Memory B cell (primary cell): ENCODE measurements at regions not wholly inside any gene's neighbourhood (a gene's known extent, or its start where the extent isn't known, plus 50 kb on each side); places are given as distances from the start of the nearest gene placed in this dataset.
A peak's percentile ranks its signal among the peaks of the same experiment; 100 is the strongest.
"Not testable (repeated sequence)": the region's sequence is repeated elsewhere in the genome, so short reads cannot be mapped to it uniquely, and the experiment has no call there.

Experiments
- ATAC-seq: fragments of 150-1000 bp; cut with Tn5 transposase; 2 replicates; pipeline ENCODE4 v1.10.0; 2021; ENCODE audit warnings: low read depth, mild to moderate bottlenecking, moderate library complexity
- DNase-seq, 2 donors: peaks; one replicate each; pipeline ENCODE4 v3.0.0; 2022; ENCODE audit warnings: low spot score in 2 of 2
- H3K27ac Mint-ChIP-seq: one replicate; pipeline ENCODE4 v1.8.0; 2022; ENCODE audit warnings: mild to moderate bottlenecking, moderate library complexity, mixed read lengths
- H3K27me3 Mint-ChIP-seq: one replicate; pipeline ENCODE4 v1.8.0; 2022; ENCODE audit warnings: mixed read lengths
- H3K36me3 Mint-ChIP-seq: one replicate; pipeline ENCODE4 v1.8.0; 2022; ENCODE audit warnings: mild to moderate bottlenecking, mixed read lengths
- H3K4me1 Mint-ChIP-seq: one replicate; pipeline ENCODE4 v1.8.0; 2022; ENCODE audit warnings: mixed read lengths
- H3K4me3 Mint-ChIP-seq: one replicate; pipeline ENCODE4 v1.8.0; 2022; ENCODE audit warnings: mild to moderate bottlenecking, moderate library complexity, mixed read lengths
- H3K9me3 Mint-ChIP-seq: one replicate; pipeline ENCODE4 v1.8.0; 2022; ENCODE audit warnings: mixed read lengths

GRCh38 chr11:45387885-45388284 is 101.7 kb upstream of the SYT13 start:
- H3K27me3 Mint-ChIP-seq: peaks cover 16% of the 10 kb centered on the region
- H3K27ac Mint-ChIP-seq, H3K4me1 Mint-ChIP-seq, H3K4me3 Mint-ChIP-seq, H3K9me3 Mint-ChIP-seq, DNase-seq, ATAC-seq, H3K36me3 Mint-ChIP-seq: not testable (repeated sequence)

- ATAC-seq: no peak
- DNase-seq: no peak
- H3K4me1 Mint-ChIP-seq: peaks cover 3% of the 10 kb centered on the region
- peaks cover 1% of the 10 kb centered on the region for H3K9me3 Mint-ChIP-seq
- H3K27me3 Mint-ChIP-seq: peaks cover 16% of the 10 kb centered on the region
- H3K36me3 Mint-ChIP-seq: no peaks in the 10 kb centered on the region
- no peak overlapping the region for H3K4me3 Mint-ChIP-seq
- no peak overlapping the region for H3K27ac Mint-ChIP-seq
Measured at GRCh38 chr11:45386972-45387371, 100.8 kb upstream of the SYT13 start.

DNA sequence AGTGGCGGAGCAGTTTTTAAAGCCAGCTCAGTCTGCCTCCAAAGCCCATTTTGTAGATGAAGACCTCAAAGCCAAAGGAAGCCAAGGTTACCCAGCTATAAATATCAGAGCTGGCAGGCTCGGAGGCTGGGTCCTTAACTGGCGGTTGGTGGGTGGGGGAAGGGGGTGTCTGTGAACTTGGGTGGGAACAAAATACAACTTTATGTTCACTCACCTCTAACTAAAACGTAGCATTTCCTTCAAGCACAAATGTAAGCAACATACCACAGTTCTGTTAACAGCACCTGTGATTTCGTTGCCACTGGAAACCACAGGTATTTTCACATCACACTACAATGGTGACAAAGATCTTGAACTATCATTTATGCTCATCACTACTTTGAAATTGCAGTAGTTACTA is 99.7 kb upstream of the SYT13 start:
- peaks cover 21% of the 10 kb centered on the region for H3K27me3 Mint-ChIP-seq
- H3K4me3 Mint-ChIP-seq: no peak overlapping the region
- H3K9me3 Mint-ChIP-seq: peaks cover 1% of the 10 kb centered on the region
- peaks cover 3% of the 10 kb centered on the region for H3K4me1 Mint-ChIP-seq
- DNase-seq (no peak), ATAC-seq (no peak)
- H3K36me3 Mint-ChIP-seq: no peaks in the 10 kb centered on the region
- H3K27ac Mint-ChIP-seq: no peak overlapping the region

GRCh38 chr11:45385423-45385822 is 99.3 kb upstream of the SYT13 start:
- ATAC-seq (no peak), DNase-seq (no peak)
- Mint-ChIP-seq H3K27me3 (peaks cover 18% of the 10 kb centered on the region), H3K4me3 (no peak overlapping the region), H3K27ac (no peak overlapping the region), H3K9me3 (peaks cover 1% of the 10 kb centered on the region), H3K4me1 (peaks cover 3% of the 10 kb centered on the region), H3K36me3 (no peaks in the 10 kb centered on the region)

GRCh38 chr11:45384711-45385241 is 98.6 kb upstream of the SYT13 start:
- Mint-ChIP-seq H3K36me3 (no peaks in the 10 kb centered on the region), H3K4me1 (peaks cover 3% of the 10 kb centered on the region), H3K27me3 (peaks cover 18% of the 10 kb centered on the region), H3K27ac (no peak overlapping the region), H3K9me3 (peaks cover 1% of the 10 kb centered on the region), H3K4me3 (no peak overlapping the region)
- ATAC-seq (no peak), DNase-seq (no peak)

DNA sequence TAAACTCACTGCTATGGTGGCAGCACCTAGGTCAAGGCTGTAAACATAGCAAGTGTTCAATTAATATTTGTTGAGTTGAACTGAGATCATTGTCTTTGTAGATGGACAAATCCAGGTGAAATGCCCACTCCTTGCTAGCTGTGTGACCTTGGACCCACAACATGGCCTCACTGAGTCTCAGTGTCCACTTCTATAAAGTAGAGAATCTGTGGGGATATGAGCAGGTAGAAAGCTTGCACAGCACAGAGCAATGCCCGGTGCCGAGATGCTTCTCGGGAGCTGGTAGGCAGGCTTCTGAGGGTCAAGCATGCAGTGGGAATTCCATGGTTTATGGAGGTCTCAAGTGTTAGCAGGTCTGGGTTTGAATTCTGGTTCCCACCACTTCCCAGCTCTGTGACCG is 97.9 kb upstream of the SYT13 start:
- Mint-ChIP-seq H3K36me3 (no peaks in the 10 kb centered on the region), H3K4me1 (peaks cover 3% of the 10 kb centered on the region), H3K27ac (no peak overlapping the region), H3K4me3 (no peak overlapping the region), H3K9me3 (peaks cover 1% of the 10 kb centered on the region), H3K27me3 (peaks cover 20% of the 10 kb centered on the region)
- ATAC-seq (no peak), DNase-seq (no peak)

DNA sequence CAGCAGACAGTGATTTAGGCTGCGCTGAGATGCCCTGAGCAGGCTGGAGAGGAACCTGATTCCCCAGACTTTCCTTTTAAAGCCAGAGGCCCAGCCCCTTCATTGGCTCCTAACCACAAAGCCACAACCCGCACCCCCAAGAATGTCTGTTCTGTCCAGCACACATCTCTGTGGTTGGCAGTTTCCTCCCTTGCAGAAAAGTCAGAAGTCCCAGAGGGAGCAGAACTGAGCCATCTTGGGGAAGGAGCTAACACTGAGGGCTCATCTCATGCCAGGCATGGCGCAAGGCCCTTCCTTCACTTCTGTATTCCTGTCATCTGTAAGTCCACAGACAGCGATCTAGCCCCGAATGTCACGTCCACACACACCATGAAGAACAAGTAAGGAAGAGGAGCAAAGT is 97.1 kb upstream of the SYT13 start:
- Mint-ChIP-seq H3K9me3 (peaks cover 1% of the 10 kb centered on the region), H3K4me3 (no peak overlapping the region), H3K27me3 (peaks cover 20% of the 10 kb centered on the region), H3K4me1 (peaks cover 3% of the 10 kb centered on the region), H3K36me3 (no peaks in the 10 kb centered on the region), H3K27ac (no peak overlapping the region)
- ATAC-seq (no peak), DNase-seq (no peak)

DNA sequence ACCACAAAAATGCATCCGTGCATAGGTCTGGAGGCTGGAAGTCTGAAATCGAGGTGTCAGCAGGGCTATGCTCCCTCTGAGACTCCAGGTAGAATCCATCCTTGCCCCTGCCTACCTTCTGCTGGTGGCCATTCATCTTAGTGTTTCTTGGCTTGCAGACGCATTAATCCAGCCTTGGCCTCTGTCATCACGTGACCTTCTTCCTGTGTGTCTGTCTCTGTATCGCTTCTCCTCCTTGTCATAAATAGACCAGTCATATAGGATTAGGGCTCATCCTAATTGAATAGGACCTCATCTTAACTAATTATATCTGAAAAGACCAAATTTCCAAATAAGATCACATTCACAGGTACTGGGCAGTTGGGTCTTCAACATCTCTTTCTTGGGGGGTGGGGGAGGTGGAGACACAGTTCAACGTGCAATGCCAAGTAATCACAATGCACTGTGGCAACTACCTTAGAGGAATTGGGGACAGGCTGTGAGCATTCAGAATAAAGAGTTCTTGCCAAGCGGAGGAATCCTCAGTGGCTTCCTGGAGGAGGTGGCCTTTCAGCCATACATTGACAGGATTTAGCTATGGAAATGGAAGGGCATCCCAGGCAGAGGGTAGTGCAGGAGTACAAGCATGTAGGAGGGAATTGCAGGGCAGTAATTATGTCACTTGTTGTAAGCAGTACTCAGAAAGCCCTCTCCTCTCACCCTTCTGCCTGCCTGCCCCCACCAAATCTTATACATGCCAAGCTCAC is 96.2 kb upstream of the SYT13 start:
- Mint-ChIP-seq H3K4me1 (peaks cover 3% of the 10 kb centered on the region), H3K4me3 (no peak overlapping the region), H3K9me3 (no peaks in the 10 kb centered on the region), H3K36me3 (no peaks in the 10 kb centered on the region), H3K27me3 (peaks cover 18% of the 10 kb centered on the region), H3K27ac (no peak overlapping the region)
- no peak for ATAC-seq
- DNase-seq: no peak

DNA sequence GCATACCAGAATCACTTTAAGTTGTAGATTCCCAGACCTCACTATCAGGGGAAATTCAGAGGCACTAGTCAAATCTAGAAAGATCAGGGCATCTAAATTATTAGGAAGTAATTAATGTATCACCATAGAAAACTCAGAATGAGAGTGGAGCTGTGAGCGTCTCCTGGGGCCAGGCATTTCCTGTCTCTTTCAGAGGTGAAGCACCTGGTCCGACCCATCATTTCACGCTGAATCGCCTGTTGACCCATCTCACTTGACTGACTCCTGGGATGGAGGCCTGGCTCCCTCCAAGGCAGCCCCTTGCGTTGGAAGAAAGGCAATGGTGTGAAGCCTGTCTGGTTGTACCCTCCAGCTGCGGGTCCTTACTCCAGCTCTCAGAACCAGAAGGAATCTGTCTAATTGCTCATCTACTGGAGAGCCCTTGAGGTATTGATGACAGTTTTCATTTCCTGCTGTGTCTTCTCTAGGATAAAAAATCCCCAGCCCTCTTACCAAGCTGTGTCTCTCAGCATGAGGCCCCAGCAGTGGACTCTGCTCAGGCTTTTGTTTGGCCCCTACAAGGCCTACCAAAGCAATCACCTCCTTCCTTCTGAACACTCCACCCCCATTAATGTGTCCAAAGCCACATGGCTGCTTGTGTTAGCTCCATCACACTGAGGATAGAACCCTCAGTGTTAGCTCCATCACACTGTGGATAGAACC is 93.2 kb upstream of the SYT13 start:
- H3K4me3 Mint-ChIP-seq: no peak overlapping the region
- ATAC-seq (no peak), DNase-seq (no peak)
- H3K27ac Mint-ChIP-seq: no peak overlapping the region
- no peaks in the 10 kb centered on the region for H3K9me3 Mint-ChIP-seq
- H3K27me3 Mint-ChIP-seq: peaks cover 23% of the 10 kb centered on the region
- H3K4me1 Mint-ChIP-seq: peaks cover 16% of the 10 kb centered on the region
- no peaks in the 10 kb centered on the region for H3K36me3 Mint-ChIP-seq

- ATAC-seq: no peak
- H3K27ac Mint-ChIP-seq: no peak overlapping the region
- peaks cover 17% of the 10 kb centered on the region for H3K4me1 Mint-ChIP-seq
- H3K27me3 Mint-ChIP-seq: peaks cover 19% of the 10 kb centered on the region
- no peaks in the 10 kb centered on the region for H3K36me3 Mint-ChIP-seq
- DNase-seq: no peak
- H3K4me3 Mint-ChIP-seq: no peak overlapping the region
- H3K9me3 Mint-ChIP-seq: no peaks in the 10 kb centered on the region
Measured at GRCh38 chr11:45378516-45378915, 92.4 kb upstream of the SYT13 start.

- H3K4me1 Mint-ChIP-seq: peaks cover 18% of the 10 kb centered on the region
- ATAC-seq: peak; percentile 72
- H3K36me3 Mint-ChIP-seq: no peaks in the 10 kb centered on the region
- H3K9me3 Mint-ChIP-seq: no peaks in the 10 kb centered on the region
- H3K4me3 Mint-ChIP-seq: no peak overlapping the region
- H3K27me3 Mint-ChIP-seq: peaks cover 15% of the 10 kb centered on the region
- peak in 1 of 2 donors; percentile 9 for DNase-seq
- H3K27ac Mint-ChIP-seq: peak overlapping the region; percentile 86
Measured at GRCh38 chr11:45374653-45375059, 88.5 kb upstream of the SYT13 start.

DNA sequence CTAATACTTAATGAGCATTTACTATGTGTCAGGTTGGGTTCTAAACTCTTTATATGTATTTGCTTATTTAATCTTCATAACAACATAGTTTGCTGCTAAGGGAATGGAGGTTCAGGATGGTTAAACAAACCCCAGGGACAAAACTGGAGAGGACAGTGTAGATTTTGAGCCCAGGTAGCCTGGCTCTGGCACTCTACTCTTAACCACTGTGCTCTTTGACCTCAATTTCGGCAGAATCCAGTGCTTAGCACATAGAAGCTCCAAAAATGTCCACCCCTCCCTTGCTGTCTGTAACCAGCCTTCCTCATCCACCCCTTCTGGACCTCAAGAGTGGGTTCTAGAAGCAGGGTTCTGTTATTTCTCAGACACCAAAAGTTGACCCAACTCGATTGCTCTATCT is 88.0 kb upstream of the SYT13 start:
- peak overlapping the region; percentile 86 for H3K27ac Mint-ChIP-seq
- no peak for ATAC-seq
- H3K27me3 Mint-ChIP-seq: peaks cover 16% of the 10 kb centered on the region
- H3K4me3 Mint-ChIP-seq: no peak overlapping the region
- DNase-seq: no peak
- no peaks in the 10 kb centered on the region for H3K36me3 Mint-ChIP-seq
- H3K9me3 Mint-ChIP-seq: no peaks in the 10 kb centered on the region
- H3K4me1 Mint-ChIP-seq: peaks cover 18% of the 10 kb centered on the region

GRCh38 chr11:45373506-45374035 is 87.4 kb upstream of the SYT13 start:
- DNase-seq: no peak
- H3K4me1 Mint-ChIP-seq: peaks cover 18% of the 10 kb centered on the region
- ATAC-seq: no peak
- H3K4me3 Mint-ChIP-seq: no peak overlapping the region
- H3K27ac Mint-ChIP-seq: no peak overlapping the region
- H3K36me3 Mint-ChIP-seq: no peaks in the 10 kb centered on the region
- H3K9me3 Mint-ChIP-seq: no peaks in the 10 kb centered on the region
- H3K27me3 Mint-ChIP-seq: peaks cover 18% of the 10 kb centered on the region

GRCh38 chr11:45372414-45372813 is 86.3 kb upstream of the SYT13 start:
- not testable (repeated sequence) for DNase-seq, H3K9me3 Mint-ChIP-seq, H3K4me3 Mint-ChIP-seq, H3K36me3 Mint-ChIP-seq, H3K27ac Mint-ChIP-seq, ATAC-seq
- Mint-ChIP-seq H3K4me1 (peaks cover 18% of the 10 kb centered on the region), H3K27me3 (peaks cover 27% of the 10 kb centered on the region)
